K562 (cell line): ENCODE measurements at regions not wholly inside any gene's neighbourhood (a gene's known extent, or its start where the extent isn't known, plus 50 kb on each side); places are given as distances from the start of the nearest gene placed in this dataset.

ENCODE experiments used
- ATAC-seq: fragments of 200-7000 bp; cut with Tn5 transposase; 3 replicates; pipeline ENCODE4 v1.9.1; 2020; ENCODE audit warnings: moderate library complexity
- BruUV-seq: library from RNA; stranded (reverse); fragments of 400-500 nt; replicated peaks from 2 replicates; lab custom pipeline; 2021; lab: Mats Ljungman, UMichigan
- CTCF ChIA-PET: fragments of 300-600 bp; formaldehyde crosslinking; extraction: SDS; loops from one replicate; lab custom pipeline; 2021; ENCODE audit warnings: low intra/inter-chr PET ratio; lab: Yijun Ruan, JAX
- POLR2A ChIA-PET: fragments of 300-600, 350-650 bp; sonication (Branson Sonifier 250); formaldehyde crosslinking; extraction: SDS; loops from one replicate; lab custom pipeline; 2021; ENCODE audit warnings: antibody characterized with exemption, inconsistent platforms; lab: Yijun Ruan, JAX
- DNase-seq, 4 experiments: peaks; one replicate each; pipeline versions ENCODE4 v3.0.0 to v3.0.0-alpha.2; 2011 to 2018; ENCODE audit warnings: low spot score in 3 of 4, mixed read lengths in 3 of 4; ENCODE audit errors: extremely low read depth in 1 of 4
- FAIRE-seq: peaks from 2 replicates; lab custom pipeline; 2011; peaks lifted over from hg19 to GRCh38; lab: Jason Lieb, UNC
- H2AFZ ChIP-seq: 2 replicates; pipeline ENCODE4 v1.6.0; 2011; ENCODE audit warnings: low read depth, low read length, control low read depth, inconsistent platforms
- H3K27ac ChIP-seq: fragments of 200-600 bp; 3 replicates; pipeline ENCODE4 v1.8.0; 2011; ENCODE audit warnings: low read depth, mild to moderate bottlenecking, control low read depth, inconsistent platforms, low read length, moderate library complexity, mixed read lengths; ENCODE audit errors: extremely low read depth
- H3K27me3 ChIP-seq, 2 experiments: fragments of 300-600 bp in 1 of 2; 2 replicates in 1 of 2; 3 replicates in 1 of 2; pipeline versions ENCODE4 v1.6.0 to v1.8.0; 2011; ENCODE audit warnings: inconsistent platforms in 2 of 2, low read length in 2 of 2, mild to moderate bottlenecking in 1 of 2, mixed read lengths in 1 of 2, moderate library complexity in 1 of 2; ENCODE audit not compliant: control insufficient read depth in 2 of 2, insufficient read depth in 2 of 2
- H3K36me3 ChIP-seq: fragments of 300-600 bp; 3 replicates; pipeline ENCODE4 v1.8.0; 2011; ENCODE audit warnings: mild to moderate bottlenecking, low read length, inconsistent platforms; ENCODE audit not compliant: control insufficient read depth, insufficient read depth
- H3K4me1 ChIP-seq, 2 experiments: fragments of 200-600 bp in 1 of 2; replicated peaks in 1 of 2; 2 replicates in 1 of 2; 3 replicates in 1 of 2; pipeline versions ENCODE4 v1.5.1 to v1.8.0; 2011; ENCODE audit warnings: inconsistent platforms in 2 of 2, low read length in 2 of 2, mild to moderate bottlenecking in 1 of 2, mixed read lengths in 1 of 2, moderate library complexity in 1 of 2; ENCODE audit not compliant: control insufficient read depth in 2 of 2, insufficient read depth in 2 of 2
- H3K4me2 ChIP-seq: 2 replicates; pipeline ENCODE4 v1.6.1; 2011; ENCODE audit warnings: low read length, control low read depth, inconsistent platforms, mixed read lengths; ENCODE audit not compliant: insufficient read depth
- H3K4me3 ChIP-seq: fragments of 200-600 bp; sonication (generic), shearing (Covaris generic); 2 replicates; pipeline ENCODE4 v1.5.1; 2016; ENCODE audit warnings: control low read depth, inconsistent platforms
- H3K79me2 ChIP-seq: fragments of 200-600 bp; 3 replicates; pipeline ENCODE4 v1.8.0; 2011; ENCODE audit warnings: low read length, inconsistent platforms; ENCODE audit not compliant: control insufficient read depth, insufficient read depth
- H3K9ac ChIP-seq, 2 experiments: 2 replicates each; pipeline versions ENCODE4 v1.6.0 to v1.6.1; 2011; ENCODE audit warnings: low read depth in 2 of 2, low read length in 2 of 2, control low read depth in 1 of 2, inconsistent platforms in 1 of 2, mild to moderate bottlenecking in 1 of 2, mixed read lengths in 1 of 2; ENCODE audit not compliant: insufficient read depth in 1 of 2
- H3K9me1 ChIP-seq: one replicate; pipeline ENCODE4 v1.6.0; 2011; ENCODE audit warnings: inconsistent platforms, mild to moderate bottlenecking, low read length, moderate library complexity; ENCODE audit not compliant: control insufficient read depth, insufficient read depth
- H3K9me3 ChIP-seq: replicated peaks from 2 replicates; pipeline ENCODE4 v1.5.1; 2011; ENCODE audit warnings: low read depth, low read length, inconsistent platforms; ENCODE audit not compliant: control insufficient read depth, insufficient read depth
- H4K20me1 ChIP-seq: replicated peaks from 2 replicates; pipeline ENCODE4 v1.6.1; 2011; ENCODE audit warnings: low read length, inconsistent platforms, mixed read lengths; ENCODE audit not compliant: control insufficient read depth, insufficient read depth
- DACH1 ChIP-seq: fragments of 450-650 bp; IDR thresholded peaks from 2 replicates; pipeline ENCODE4 v1.6.1; 2018; ENCODE audit not compliant: partially characterized antibody
- ETV1 ChIP-seq: fragments of 450-650 bp; conservative IDR thresholded peaks from 2 replicates; pipeline ENCODE4 v1.6.1; 2016; ENCODE audit warnings: missing genetic modification characterization, control low read depth, low read depth, missing compliant biosample characterization
- MYBL2 ChIP-seq, 2 experiments: fragments of 450-650 bp in 1 of 2; sonication (generic) in 1 of 2; formaldehyde crosslinking in 1 of 2; IDR thresholded peaks; 2 replicates each; pipeline versions ENCODE4 v1.6.1 to v1.8.1; 2017 to 2022; ENCODE audit warnings: borderline replicate concordance in 1 of 2, inconsistent platforms in 1 of 2, low read depth in 1 of 2, mild to moderate bottlenecking in 1 of 2, missing genetic modification reagents in 1 of 2, moderate library complexity in 1 of 2
- MYNN ChIP-seq, 2 experiments: sonication (generic); formaldehyde crosslinking in 1 of 2; IDR thresholded peaks; 2 replicates each; pipeline versions ENCODE4 v1.5.0 to v1.6.1; 2016 to 2020; ENCODE audit warnings: antibody characterized with exemption in 1 of 2, missing genetic modification reagents in 1 of 2
- NFE2 ChIP-seq: IDR thresholded peaks from 2 replicates; pipeline ENCODE4 v1.6.1; 2014; ENCODE audit warnings: antibody characterized with exemption, low read depth
- NR1H2 ChIP-seq: sonication (generic); formaldehyde crosslinking; IDR thresholded peaks from 2 replicates; pipeline ENCODE4 v1.4.0; 2020; ENCODE audit warnings: mild to moderate bottlenecking, missing genetic modification reagents
- TCF3 ChIP-seq: sonication (generic); formaldehyde crosslinking; IDR thresholded peaks from 2 replicates; pipeline ENCODE4 v1.4.0; 2020; ENCODE audit warnings: mild to moderate bottlenecking, missing genetic modification reagents
- ZBTB8A ChIP-seq: fragments of 450-650 bp; IDR thresholded peaks from 2 replicates; pipeline ENCODE4 v1.6.1; 2018; ENCODE audit warnings: mild to moderate bottlenecking, moderate library complexity; ENCODE audit not compliant: partially characterized antibody
- ZKSCAN3 ChIP-seq: fragments of 250-450 bp; sonication (Bioruptor Pico); IDR thresholded peaks from 2 replicates; pipeline ENCODE4 v1.4.0; 2020
- ZNF133 ChIP-seq: fragments of 250-450 bp; sonication (Bioruptor Pico); IDR thresholded peaks from 2 replicates; pipeline ENCODE4 v1.4.0; 2020; ENCODE audit warnings: mild to moderate bottlenecking
- WGBS: fragments of 100-300 bp; shearing (Covaris generic); methylation state at CpG from one replicate; pipeline ENCODE4 v1.1.6; 2016; ENCODE audit warnings: low coverage, mixed read lengths; ENCODE audit not compliant: insufficient coverage; ENCODE audit errors: missing lambda C conversion rate; 5-methylcytosine and 5-hydroxymethylcytosine counted together
- in situ Hi-C: fragments of 300-500 bp; cut with MboI; formaldehyde crosslinking; loops from 4 replicates; pipeline ENCODE4 v1.15.0; 2018; ENCODE audit warnings: inconsistent platforms, mixed read lengths
- intact Hi-C: fragments of 100-400 bp; cut with micrococcal nuclease; formaldehyde crosslinking; loops from 2 replicates; pipeline ENCODE4 v1.14.2; 2022
- TF ChIP-seq, protein P1 (sequence below): fragments of 250-450 bp; sonication (Bioruptor Pico); IDR thresholded peaks from 2 replicates; pipeline ENCODE4 v1.5.0; 2021; ENCODE audit warnings: mild to moderate bottlenecking, moderate library complexity
- TF ChIP-seq, protein P2 (sequence below): fragments of 250-450 bp; sonication (Bioruptor Pico); IDR thresholded peaks from 2 replicates; pipeline ENCODE4 v1.8.0; 2022; ENCODE audit warnings: moderate library complexity, mild to moderate bottlenecking, inconsistent platforms

GRCh38 chr11:87529486-87529885, 491.8 kb downstream of the TMEM135 start:
- Histone ChIP-seq H2AFZ (no peak overlapping the region), H4K20me1 (no peaks in the 10 kb centered on the region), H3K4me1 (no peaks in the 10 kb centered on the region), H3K4me2 (no peak overlapping the region), H3K27me3 (no peaks in the 10 kb centered on the region), H3K9me1 (no peaks in the 10 kb centered on the region), H3K9ac (no peak overlapping the region), H3K79me2 (no peaks in the 10 kb centered on the region), H3K27ac (no peak overlapping the region), H3K9me3 (no peaks in the 10 kb centered on the region; the same call in 1 of the 2 replicates), H3K36me3 (no peaks in the 10 kb centered on the region), H3K4me3 (no peak overlapping the region)
- 0% methylated on average over 1 of the region's 1 CpG for WGBS
- intact Hi-C loops (no loop called here), in situ Hi-C loops (no loop called here)
- no peak for ATAC-seq
- BruUV-seq: no TSS peak
- DNase-seq: no peak
- ChIA-PET POLR2A (no interaction called here), CTCF (no interaction called here)
- no peak for FAIRE-seq
- TF ChIP-seq NFE2 (no peak), MYNN (IDR thresholded peaks at IDR 0.05) (no peak), MYNN (CRISPR knock-in tag; IDR thresholded peaks at IDR 0.05) (no peak), ETV1 (no peak), NR1H2 (no peak), ZKSCAN3 (CRISPR knock-in tag) (no peak), ZBTB8A (no peak), MYBL2 (IDR thresholded peaks at IDR 0.05; ENCODE audit: low read depth) (no peak), MYBL2 (CRISPR knock-in tag; IDR thresholded peaks at IDR 0.05; ENCODE audit: borderline replicate concordance) (no peak), ZNF133 (CRISPR knock-in tag) (no peak), DACH1 (no peak), TCF3 (no peak)
- TF ChIP-seq, protein P1, sequence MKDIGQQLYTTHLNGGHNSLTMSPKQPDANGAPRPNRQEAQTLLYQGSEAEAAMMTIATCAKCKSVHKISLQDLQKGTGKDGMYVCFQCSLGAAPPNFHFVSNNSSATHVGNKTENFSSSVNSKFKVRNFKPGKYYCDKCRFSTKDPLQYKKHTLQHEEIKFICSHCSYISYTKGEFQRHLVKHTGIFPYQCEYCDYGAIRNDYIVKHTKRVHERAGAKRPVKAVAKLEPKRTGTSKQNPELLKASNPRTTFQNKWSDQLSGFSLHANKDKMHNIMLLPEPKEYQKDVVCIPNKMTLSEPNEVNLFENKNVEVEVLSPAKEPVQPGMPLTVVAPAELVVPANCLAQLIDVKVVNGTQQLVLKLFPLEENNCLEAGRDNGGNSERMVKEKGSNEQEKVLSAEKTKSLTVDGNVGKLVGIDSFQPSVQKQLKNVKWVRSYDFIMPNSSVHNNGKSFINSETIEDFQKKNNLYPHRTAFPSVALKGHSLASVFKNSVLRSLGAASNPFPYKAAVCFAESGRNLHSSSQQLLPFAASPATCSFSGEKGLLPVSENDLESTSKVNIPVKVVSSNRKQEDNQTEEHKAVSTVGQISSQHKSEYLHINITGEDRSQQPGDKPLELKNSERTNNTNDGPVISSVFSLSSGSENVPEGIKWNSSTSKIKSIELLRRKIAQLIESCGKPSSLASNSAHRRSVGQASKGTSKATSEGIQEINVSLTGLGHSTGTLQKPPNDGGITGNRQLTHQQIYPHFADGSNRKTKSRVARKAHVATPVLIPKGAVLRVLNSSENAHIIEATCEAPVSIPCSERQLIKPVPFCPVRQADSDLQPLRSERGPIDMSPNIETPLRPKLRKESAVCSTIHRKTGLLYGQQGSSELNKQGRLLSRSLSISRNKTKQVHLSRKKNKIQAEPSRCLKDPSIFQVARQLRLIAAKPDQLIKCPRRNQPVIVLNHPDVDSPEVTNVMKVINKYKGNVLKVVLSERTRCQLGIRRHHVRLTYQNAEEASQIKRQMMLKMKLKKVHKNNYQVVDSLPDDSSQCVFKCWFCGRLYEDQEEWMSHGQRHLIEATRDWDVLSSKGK (CRISPR knock-in tag): no peak
- TF ChIP-seq, protein P2, sequence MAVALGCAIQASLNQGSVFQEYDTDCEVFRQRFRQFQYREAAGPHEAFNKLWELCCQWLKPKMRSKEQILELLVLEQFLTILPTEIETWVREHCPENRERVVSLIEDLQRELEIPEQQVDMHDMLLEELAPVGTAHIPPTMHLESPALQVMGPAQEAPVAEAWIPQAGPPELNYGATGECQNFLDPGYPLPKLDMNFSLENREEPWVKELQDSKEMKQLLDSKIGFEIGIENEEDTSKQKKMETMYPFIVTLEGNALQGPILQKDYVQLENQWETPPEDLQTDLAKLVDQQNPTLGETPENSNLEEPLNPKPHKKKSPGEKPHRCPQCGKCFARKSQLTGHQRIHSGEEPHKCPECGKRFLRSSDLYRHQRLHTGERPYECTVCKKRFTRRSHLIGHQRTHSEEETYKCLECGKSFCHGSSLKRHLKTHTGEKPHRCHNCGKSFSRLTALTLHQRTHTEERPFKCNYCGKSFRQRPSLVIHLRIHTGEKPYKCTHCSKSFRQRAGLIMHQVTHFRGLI (CRISPR knock-in tag): no peak
